GM12875 (cell line): ENCODE measurements at regions not wholly inside any gene's neighbourhood (a gene's known extent, or its start where the extent isn't known, plus 50 kb on each side); places are given as distances from the start of the nearest gene placed in this dataset.
"Not testable (repeated sequence)": the region's sequence is repeated elsewhere in the genome, so short reads cannot be mapped to it uniquely, and the experiment has no call there.

ENCODE experiments used
- H3K4me3 ChIP-seq: one replicate; pipeline ENCODE4 v1.5.1; 2011; ENCODE audit warnings: low read depth, low read length, control low read depth
- TF ChIP-seq, protein P1 (sequence below): IDR thresholded peaks from 2 replicates; pipeline ENCODE4 v1.5.1; 2011; ENCODE audit warnings: low read depth, mild to moderate bottlenecking, control low read depth, inconsistent platforms, low read length, moderate library complexity, borderline replicate concordance; ENCODE audit not compliant: insufficient read depth

DNA sequence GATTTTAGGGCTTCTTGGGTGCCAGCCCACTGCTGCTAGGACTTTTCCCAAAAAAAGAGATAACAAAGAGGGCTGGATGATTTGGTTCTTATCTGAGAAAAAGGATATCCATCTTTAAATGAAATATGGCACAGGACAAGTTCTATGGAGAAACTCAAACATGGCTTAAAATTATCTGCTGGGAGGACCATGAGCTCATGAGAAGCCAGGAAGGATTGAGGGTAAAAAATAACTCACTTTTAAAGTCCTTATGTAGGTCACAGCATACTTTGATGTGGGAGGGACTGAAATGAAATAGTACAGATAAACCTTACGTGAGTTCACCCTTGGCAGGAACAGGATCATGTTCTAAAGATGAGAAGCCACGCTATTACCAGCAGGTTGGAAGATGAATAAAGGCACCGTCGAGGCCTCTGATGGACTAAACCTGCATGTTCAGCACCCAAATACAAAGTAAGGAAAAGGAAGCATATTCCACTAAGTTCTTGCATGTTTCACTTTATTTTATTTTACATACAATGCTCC is 369.2 kb upstream of the KLF6 start:
- TF ChIP-seq, protein P1, sequence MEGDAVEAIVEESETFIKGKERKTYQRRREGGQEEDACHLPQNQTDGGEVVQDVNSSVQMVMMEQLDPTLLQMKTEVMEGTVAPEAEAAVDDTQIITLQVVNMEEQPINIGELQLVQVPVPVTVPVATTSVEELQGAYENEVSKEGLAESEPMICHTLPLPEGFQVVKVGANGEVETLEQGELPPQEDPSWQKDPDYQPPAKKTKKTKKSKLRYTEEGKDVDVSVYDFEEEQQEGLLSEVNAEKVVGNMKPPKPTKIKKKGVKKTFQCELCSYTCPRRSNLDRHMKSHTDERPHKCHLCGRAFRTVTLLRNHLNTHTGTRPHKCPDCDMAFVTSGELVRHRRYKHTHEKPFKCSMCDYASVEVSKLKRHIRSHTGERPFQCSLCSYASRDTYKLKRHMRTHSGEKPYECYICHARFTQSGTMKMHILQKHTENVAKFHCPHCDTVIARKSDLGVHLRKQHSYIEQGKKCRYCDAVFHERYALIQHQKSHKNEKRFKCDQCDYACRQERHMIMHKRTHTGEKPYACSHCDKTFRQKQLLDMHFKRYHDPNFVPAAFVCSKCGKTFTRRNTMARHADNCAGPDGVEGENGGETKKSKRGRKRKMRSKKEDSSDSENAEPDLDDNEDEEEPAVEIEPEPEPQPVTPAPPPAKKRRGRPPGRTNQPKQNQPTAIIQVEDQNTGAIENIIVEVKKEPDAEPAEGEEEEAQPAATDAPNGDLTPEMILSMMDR = no peak
- H3K4me3 ChIP-seq = no peak overlapping the region

DNA sequence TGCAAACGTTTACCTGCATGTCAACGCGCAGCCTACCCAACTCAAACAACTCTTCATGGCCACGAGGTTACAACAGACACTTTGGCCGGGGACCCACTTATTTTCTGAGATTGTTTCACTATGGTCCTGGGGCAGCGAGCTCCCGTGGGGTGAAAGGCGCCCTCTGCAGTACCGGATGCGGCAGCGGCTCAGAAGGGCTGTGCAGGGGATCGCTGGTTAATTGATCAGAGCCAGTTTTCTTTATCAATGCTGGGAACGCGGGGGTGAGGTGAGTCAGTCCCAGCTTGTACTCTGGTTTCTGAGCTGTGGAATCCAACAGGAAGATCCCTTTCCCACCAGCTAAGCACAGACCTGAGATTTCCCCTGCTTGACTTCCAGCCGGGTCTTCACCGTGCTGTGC is 366.5 kb upstream of the KLF6 start:
- H3K4me3 ChIP-seq = no peak overlapping the region
- TF ChIP-seq, protein P1 = no peak

DNA sequence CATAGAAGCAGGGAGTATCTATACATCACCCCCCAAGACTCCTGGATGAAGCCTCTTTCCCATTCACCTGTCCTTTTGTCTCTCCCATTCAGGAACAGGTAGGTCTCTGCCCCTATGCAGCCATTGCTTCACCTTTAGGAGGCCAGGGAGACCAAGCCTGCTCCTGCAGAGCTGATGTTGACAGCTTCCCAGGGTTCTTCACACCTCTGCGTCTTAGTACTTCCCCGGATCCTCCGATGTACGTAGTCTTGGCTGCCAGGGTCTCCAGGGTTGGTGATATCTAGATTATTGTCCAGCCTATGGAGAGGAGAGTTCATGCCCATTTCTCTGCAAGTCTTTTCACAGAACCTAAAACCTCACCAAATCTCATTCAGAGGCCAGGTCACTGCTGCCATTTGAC is 365.7 kb upstream of the KLF6 start:
- TF ChIP-seq, protein P1 = no peak
- H3K4me3 ChIP-seq = no peak overlapping the region

DNA sequence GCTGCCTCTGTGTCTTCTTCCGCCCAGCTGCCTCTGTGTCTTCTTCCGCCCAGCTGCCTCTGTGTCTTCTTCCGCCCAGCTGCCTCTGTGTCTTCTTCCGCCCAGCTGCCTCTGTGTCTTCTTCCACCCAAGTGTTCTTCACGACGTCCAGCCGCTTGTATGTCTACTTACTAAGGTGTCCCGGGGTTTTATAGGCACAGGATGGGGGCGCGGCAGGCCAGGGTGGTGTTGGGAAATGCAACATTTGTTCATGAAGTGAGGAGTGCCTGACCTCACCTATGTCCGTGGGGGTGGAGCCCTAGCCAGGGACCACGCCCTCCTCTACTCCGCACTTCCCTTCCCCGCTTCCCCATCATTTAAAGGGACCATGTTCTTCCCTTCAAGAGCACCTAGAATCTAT is 364.5 kb upstream of the KLF6 start:
- H3K4me3 ChIP-seq = not testable (repeated sequence)

DNA sequence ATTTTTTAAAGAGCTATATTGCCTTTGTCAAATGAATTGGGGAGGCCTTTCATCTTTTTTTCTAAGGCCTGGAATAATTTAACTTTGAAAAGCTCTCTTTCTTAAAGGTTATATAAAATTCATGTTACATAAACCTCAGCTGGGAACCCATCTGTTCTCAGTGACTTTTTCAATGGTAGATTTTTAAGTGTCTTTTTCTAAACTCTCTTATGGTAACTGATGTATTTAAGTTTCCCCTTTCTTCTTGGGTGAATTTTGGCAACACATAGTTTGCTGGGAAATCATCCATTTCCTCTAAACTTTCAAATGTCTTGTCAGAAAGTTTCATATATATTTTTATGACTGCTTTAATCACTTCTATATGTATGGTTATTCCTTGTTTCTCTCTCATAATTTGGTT is 362.2 kb upstream of the KLF6 start:
- H3K4me3 ChIP-seq = no peak overlapping the region
- TF ChIP-seq, protein P1 = no peak

DNA sequence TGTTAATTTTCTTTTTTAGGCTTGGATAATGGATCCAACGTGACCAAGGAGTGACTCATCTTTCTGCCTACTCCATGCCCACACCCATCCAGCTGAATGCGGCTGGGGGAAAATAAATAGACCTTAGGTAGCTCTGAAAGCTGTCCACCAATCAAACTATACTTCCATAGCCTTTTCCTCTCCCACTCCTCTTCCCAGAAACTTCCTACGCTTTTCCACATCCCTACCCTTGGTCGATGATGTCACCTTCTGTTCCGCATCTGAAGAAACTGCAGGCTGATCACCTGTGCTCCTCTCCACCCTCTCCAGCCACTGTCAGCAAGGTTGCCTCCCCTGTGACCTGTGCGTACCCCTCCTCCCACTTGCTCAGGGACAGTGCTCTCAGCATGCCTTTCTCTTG is 359.8 kb upstream of the KLF6 start:
- TF ChIP-seq, protein P1 = no peak
- H3K4me3 ChIP-seq = no peak overlapping the region

DNA sequence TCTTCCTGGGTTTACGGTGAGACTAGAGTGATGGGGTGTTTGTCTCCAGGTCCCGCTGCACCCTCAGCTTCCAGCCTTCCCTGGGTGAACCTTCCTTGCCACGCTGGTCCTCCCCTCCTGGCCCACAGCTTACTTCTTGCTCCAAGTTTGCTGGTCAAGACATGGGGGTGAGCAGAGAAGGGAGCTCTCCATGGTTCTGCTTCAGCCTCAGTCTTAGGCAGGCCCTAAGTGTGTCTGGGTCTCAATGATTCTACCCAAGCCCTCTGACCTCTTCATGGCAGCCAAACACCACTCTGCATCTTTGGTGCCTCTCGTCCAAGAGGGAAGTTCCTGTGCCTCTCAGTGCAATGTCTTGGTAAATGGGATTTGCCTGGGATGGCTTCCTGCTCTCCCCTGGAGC is 356.5 kb upstream of the KLF6 start:
- H3K4me3 ChIP-seq = no peak overlapping the region
- TF ChIP-seq, protein P1 = no peak
